GM19023 (cell line): ENCODE measurements at regions not wholly inside any gene's neighbourhood (a gene's known extent, or its start where the extent isn't known, plus 50 kb on each side); places are given as distances from the start of the nearest gene placed in this dataset.

Experiments
- ATAC-seq: cut with Tn5 transposase; IDR thresholded peaks from one replicate; pipeline ENCODE4 v1.9.1; 2021; ENCODE audit warnings: mild to moderate bottlenecking, moderate library complexity; ENCODE audit not compliant: unreplicated experiment

- no peak for ATAC-seq
Measured at GRCh38 chr1:199303035-199303434, 664.2 kb downstream of the PTPRC start.

GRCh38 chr1:199305053-199305452, 666.2 kb downstream of the PTPRC start:
- no peak for ATAC-seq

GRCh38 chr1:199307496-199308264, 668.8 kb downstream of the PTPRC start:
- ATAC-seq = no peak

GRCh38 chr1:199308349-199308846, 669.6 kb downstream of the PTPRC start:
- ATAC-seq = no peak

- no peak for ATAC-seq
Measured at GRCh38 chr1:199310708-199311107, 671.9 kb downstream of the PTPRC start.

GRCh38 chr1:199311478-199312262, 672.8 kb downstream of the PTPRC start:
- ATAC-seq = no peak

GRCh38 chr1:199312626-199313025, 673.8 kb downstream of the PTPRC start:
- ATAC-seq = no peak

- no peak for ATAC-seq
Measured at GRCh38 chr1:199313444-199313843, 674.6 kb downstream of the PTPRC start.

GRCh38 chr1:199319341-199319740, 680.5 kb downstream of the PTPRC start:
- ATAC-seq = no peak

- no peak for ATAC-seq
Measured at GRCh38 chr1:199322278-199322677, 683.4 kb downstream of the PTPRC start.

- ATAC-seq = no peak
Measured at GRCh38 chr1:199333180-199333579, 694.3 kb upstream of the NR5A2 start.

GRCh38 chr1:199335496-199335895, 692.0 kb upstream of the NR5A2 start:
- no peak for ATAC-seq

GRCh38 chr1:199336745-199337640, 690.5 kb upstream of the NR5A2 start:
- ATAC-seq = no peak

- no peak for ATAC-seq
Measured at GRCh38 chr1:199338760-199339159, 688.8 kb upstream of the NR5A2 start.

GRCh38 chr1:199352351-199352750, 675.2 kb upstream of the NR5A2 start:
- ATAC-seq = no peak

- no peak for ATAC-seq
Measured at GRCh38 chr1:199353906-199354305, 673.6 kb upstream of the NR5A2 start.

GRCh38 chr1:199356561-199356960, 670.9 kb upstream of the NR5A2 start:
- ATAC-seq = no peak

GRCh38 chr1:199357599-199357998, 669.9 kb upstream of the NR5A2 start:
- ATAC-seq = no peak

- ATAC-seq = no peak
Measured at GRCh38 chr1:199362996-199363395, 664.5 kb upstream of the NR5A2 start.

- ATAC-seq = no peak
Measured at GRCh38 chr1:199373139-199373538, 654.4 kb upstream of the NR5A2 start.

GRCh38 chr1:199377211-199377610, 650.3 kb upstream of the NR5A2 start:
- no peak for ATAC-seq
